Upper lobe of right lung (tissue), 1 donor: ENCODE measurements at regions not wholly inside any gene's neighbourhood (a gene's known extent, or its start where the extent isn't known, plus 50 kb on each side); places are given as distances from the start of the nearest gene placed in this dataset.
A peak's percentile ranks its signal among the peaks of the same experiment; 100 is the strongest.

ENCODE experiments used
- ATAC-seq: fragments of 200-7000 bp; cut with Tn5 transposase; one replicate; pipeline ENCODE4 v1.9.1; 2020; ENCODE audit warnings: mild to moderate bottlenecking, moderate library complexity
- DNase-seq: peaks from one replicate; pipeline ENCODE4 v3.0.0-alpha.2; 2020
- H3K27ac ChIP-seq: fragments of 200-600 bp; one replicate; pipeline ENCODE4 v1.8.0; 2022
- H3K27me3 ChIP-seq: fragments of 200-600 bp; one replicate; pipeline ENCODE4 v1.8.0; 2022; ENCODE audit warnings: mild to moderate bottlenecking
- H3K36me3 ChIP-seq: fragments of 200-600 bp; one replicate; pipeline ENCODE4 v1.8.0; 2022
- H3K4me1 ChIP-seq: fragments of 200-600 bp; one replicate; pipeline ENCODE4 v1.8.0; 2022
- H3K4me3 ChIP-seq: fragments of 200-600 bp; one replicate; pipeline ENCODE4 v1.8.0; 2022; ENCODE audit warnings: mild to moderate bottlenecking
- H3K9me3 ChIP-seq: fragments of 200-600 bp; one replicate; pipeline ENCODE4 v1.8.0; 2022
- CTCF ChIP-seq: fragments of 200-600 bp; IDR thresholded peaks from one replicate; pipeline ENCODE4 v1.8.0; 2022; ENCODE audit warnings: antibody characterized with exemption
- intact Hi-C: fragments of 100-400 bp; cut with DNase I; formaldehyde crosslinking; loops from one replicate; pipeline ENCODE4 v1.11.0; 2022
- donor health status: DM: no; HTN: yes; CAD: no; lungs with severe emphysema.

- ATAC-seq (no peak), DNase-seq (no peak)
- intact Hi-C loops = no loop called here
- Histone ChIP-seq H3K9me3 (no peaks in the 10 kb centered on the region), H3K4me3 (no peak overlapping the region), H3K27ac (peak overlapping the region; percentile 2), H3K27me3 (no peaks in the 10 kb centered on the region), H3K4me1 (peaks cover 12% of the 10 kb centered on the region), H3K36me3 (no peaks in the 10 kb centered on the region)
- TF ChIP-seq CTCF = no peak
Measured at GRCh38 chr17:43334738-43335402, 63.9 kb upstream of the ARL4D start.

- DNase-seq (no peak), ATAC-seq (no peak)
- H3K4me1 ChIP-seq = peaks cover 12% of the 10 kb centered on the region
- no peaks in the 10 kb centered on the region for H3K27me3 ChIP-seq
- no peak for TF ChIP-seq CTCF
- H3K4me3 ChIP-seq = no peak overlapping the region
- no peak overlapping the region for H3K27ac ChIP-seq
- no peaks in the 10 kb centered on the region for H3K9me3 ChIP-seq
- intact Hi-C loops = no loop called here
- H3K36me3 ChIP-seq = no peaks in the 10 kb centered on the region
Measured at GRCh38 chr17:43333433-43333943, 65.3 kb upstream of the ARL4D start.

GRCh38 chr17:43332230-43332629 is 66.6 kb upstream of the ARL4D start:
- no peaks in the 10 kb centered on the region for H3K36me3 ChIP-seq
- H3K4me1 ChIP-seq = peaks cover 12% of the 10 kb centered on the region
- H3K27me3 ChIP-seq = no peaks in the 10 kb centered on the region
- no peak overlapping the region for H3K27ac ChIP-seq
- ATAC-seq (no peak), DNase-seq (no peak)
- no peak overlapping the region for H3K4me3 ChIP-seq
- no peak for TF ChIP-seq CTCF
- no peaks in the 10 kb centered on the region for H3K9me3 ChIP-seq
- intact Hi-C loops = no loop called here

GRCh38 chr17:43330876-43331639 is 67.7 kb upstream of the ARL4D start:
- intact Hi-C loops = no loop called here
- TF ChIP-seq CTCF = no peak

GRCh38 chr17:43329183-43329582 is 69.6 kb upstream of the ARL4D start:
- no peaks in the 10 kb centered on the region for H3K27me3 ChIP-seq
- H3K9me3 ChIP-seq = no peaks in the 10 kb centered on the region
- ATAC-seq (no peak), DNase-seq (no peak)
- H3K4me1 ChIP-seq = peaks cover 5% of the 10 kb centered on the region
- no peak for TF ChIP-seq CTCF
- no peak overlapping the region for H3K4me3 ChIP-seq
- intact Hi-C loops = no loop called here
- H3K27ac ChIP-seq = no peak overlapping the region
- no peaks in the 10 kb centered on the region for H3K36me3 ChIP-seq

More at GRCh38 chr17:43330876-43331639, 67.7 kb upstream of the ARL4D start:
- Histone ChIP-seq H3K27ac (no peak overlapping the region), H3K4me1 (peaks cover 12% of the 10 kb centered on the region), H3K27me3 (no peaks in the 10 kb centered on the region), H3K36me3 (no peaks in the 10 kb centered on the region), H3K4me3 (no peak overlapping the region), H3K9me3 (no peaks in the 10 kb centered on the region)
- DNase-seq (no peak), ATAC-seq (no peak)
